Body of pancreas (tissue), 4 donors: ENCODE measurements at regions not wholly inside any gene's neighbourhood (a gene's known extent, or its start where the extent isn't known, plus 50 kb on each side); places are given as distances from the start of the nearest gene placed in this dataset.

ENCODE experiments used
- CTCF ChIP-seq, 7 experiments: fragments of 450-650 bp in 4 of 7; fragments of 200-600 bp in 3 of 7; sonication (generic) in 3 of 7; IDR thresholded peaks; one replicate each; pipeline ENCODE4 v1.5.1; 2016 to 2019; ENCODE audit warnings: antibody characterized with exemption in 7 of 7
- POLR2A ChIP-seq, 3 donors: fragments of 450-650 bp; IDR thresholded peaks; one replicate each; pipeline ENCODE4 v1.6.1; 2016; ENCODE audit warnings: antibody characterized with exemption in 3 of 3, mild to moderate bottlenecking in 2 of 3

- TF ChIP-seq CTCF (IDR thresholded peaks at IDR 0.05) (no peak), POLR2A (IDR thresholded peaks at IDR 0.05) (no peak)
Observed at GRCh38 chr5:42306287-42306686, 117.0 kb upstream of the GHR start.
